ENCODE measurements at regions not wholly inside any gene's neighbourhood (a gene's known extent, or its start where the extent isn't known, plus 50 kb on each side); places are given as distances from the start of the nearest gene placed in this dataset.

DNA sequence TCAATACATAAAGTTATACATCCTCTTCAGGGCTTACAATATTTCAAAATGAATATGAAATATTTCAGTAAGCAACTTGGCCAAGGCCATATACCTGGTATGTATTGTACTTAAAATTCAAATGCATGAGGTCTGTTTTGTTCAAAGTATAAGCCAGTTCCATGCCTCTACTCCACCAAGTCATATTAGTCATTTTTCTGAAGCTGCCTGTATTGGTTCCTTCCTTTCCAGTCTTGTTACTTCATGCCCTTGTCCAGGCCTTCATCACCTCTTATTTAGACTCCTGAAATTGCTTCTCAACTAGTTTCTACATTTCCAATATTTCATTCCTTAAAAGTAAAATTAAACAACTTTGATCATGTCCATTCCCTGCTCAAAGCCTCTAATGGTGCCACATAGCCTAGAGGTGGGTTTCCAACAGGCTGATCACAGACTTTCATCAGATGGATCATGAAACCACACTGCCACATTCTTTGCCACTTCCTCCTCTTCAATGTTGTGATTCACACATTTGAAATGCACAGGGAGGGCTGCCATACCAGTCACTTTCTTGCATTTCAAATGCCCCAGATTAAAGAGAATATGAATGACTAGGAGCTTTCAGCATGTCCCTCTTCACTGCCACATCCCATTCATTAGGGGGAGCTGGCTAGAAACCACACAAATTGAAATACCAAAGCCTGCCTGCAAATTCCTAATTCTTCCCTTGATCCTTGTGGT, 424.1 kb upstream of the DACH1 start:
- TF ChIP-seq, protein P1, sequence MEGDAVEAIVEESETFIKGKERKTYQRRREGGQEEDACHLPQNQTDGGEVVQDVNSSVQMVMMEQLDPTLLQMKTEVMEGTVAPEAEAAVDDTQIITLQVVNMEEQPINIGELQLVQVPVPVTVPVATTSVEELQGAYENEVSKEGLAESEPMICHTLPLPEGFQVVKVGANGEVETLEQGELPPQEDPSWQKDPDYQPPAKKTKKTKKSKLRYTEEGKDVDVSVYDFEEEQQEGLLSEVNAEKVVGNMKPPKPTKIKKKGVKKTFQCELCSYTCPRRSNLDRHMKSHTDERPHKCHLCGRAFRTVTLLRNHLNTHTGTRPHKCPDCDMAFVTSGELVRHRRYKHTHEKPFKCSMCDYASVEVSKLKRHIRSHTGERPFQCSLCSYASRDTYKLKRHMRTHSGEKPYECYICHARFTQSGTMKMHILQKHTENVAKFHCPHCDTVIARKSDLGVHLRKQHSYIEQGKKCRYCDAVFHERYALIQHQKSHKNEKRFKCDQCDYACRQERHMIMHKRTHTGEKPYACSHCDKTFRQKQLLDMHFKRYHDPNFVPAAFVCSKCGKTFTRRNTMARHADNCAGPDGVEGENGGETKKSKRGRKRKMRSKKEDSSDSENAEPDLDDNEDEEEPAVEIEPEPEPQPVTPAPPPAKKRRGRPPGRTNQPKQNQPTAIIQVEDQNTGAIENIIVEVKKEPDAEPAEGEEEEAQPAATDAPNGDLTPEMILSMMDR (IDR thresholded peaks at IDR 0.05), result no peak
- TF ChIP-seq POLR2A (IDR thresholded peaks at IDR 0.05), result no peak

Data from esophagus squamous epithelium (tissue), 4 donors.